NB4 (cell line): ENCODE measurements at regions not wholly inside any gene's neighbourhood (a gene's known extent, or its start where the extent isn't known, plus 50 kb on each side); places are given as distances from the start of the nearest gene placed in this dataset.

ENCODE experiments used
- POLR2A ChIP-seq: IDR thresholded peaks from 2 replicates; pipeline ENCODE4 v1.6.1; 2011; ENCODE audit warnings: mild to moderate bottlenecking; ENCODE audit not compliant: insufficient read length; ENCODE audit errors: extremely low read depth
- TF ChIP-seq, protein P1 (sequence below): IDR thresholded peaks from one replicate; pipeline ENCODE4 v1.5.1; 2012; ENCODE audit warnings: low read depth, low read length

GRCh38 chr4:53680168-53680567, 88.9 kb upstream of the LNX1 start:
- TF ChIP-seq, protein P1, sequence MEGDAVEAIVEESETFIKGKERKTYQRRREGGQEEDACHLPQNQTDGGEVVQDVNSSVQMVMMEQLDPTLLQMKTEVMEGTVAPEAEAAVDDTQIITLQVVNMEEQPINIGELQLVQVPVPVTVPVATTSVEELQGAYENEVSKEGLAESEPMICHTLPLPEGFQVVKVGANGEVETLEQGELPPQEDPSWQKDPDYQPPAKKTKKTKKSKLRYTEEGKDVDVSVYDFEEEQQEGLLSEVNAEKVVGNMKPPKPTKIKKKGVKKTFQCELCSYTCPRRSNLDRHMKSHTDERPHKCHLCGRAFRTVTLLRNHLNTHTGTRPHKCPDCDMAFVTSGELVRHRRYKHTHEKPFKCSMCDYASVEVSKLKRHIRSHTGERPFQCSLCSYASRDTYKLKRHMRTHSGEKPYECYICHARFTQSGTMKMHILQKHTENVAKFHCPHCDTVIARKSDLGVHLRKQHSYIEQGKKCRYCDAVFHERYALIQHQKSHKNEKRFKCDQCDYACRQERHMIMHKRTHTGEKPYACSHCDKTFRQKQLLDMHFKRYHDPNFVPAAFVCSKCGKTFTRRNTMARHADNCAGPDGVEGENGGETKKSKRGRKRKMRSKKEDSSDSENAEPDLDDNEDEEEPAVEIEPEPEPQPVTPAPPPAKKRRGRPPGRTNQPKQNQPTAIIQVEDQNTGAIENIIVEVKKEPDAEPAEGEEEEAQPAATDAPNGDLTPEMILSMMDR = no peak
- no peak for TF ChIP-seq POLR2A
